Activated naive CD8-positive, alpha-beta T cell treated with anti-CD3 and anti-CD28 coated beads for 36 hours (primary cell): ENCODE measurements at regions not wholly inside any gene's neighbourhood (a gene's known extent, or its start where the extent isn't known, plus 50 kb on each side); places are given as distances from the start of the nearest gene placed in this dataset.
"Not testable (repeated sequence)": the region's sequence is repeated elsewhere in the genome, so short reads cannot be mapped to it uniquely, and the experiment has no call there.

Source experiments
- DNase-seq: peaks from one replicate; pipeline ENCODE4 v3.0.0; 2021
- H3K27ac Mint-ChIP-seq: one replicate; pipeline ENCODE4 v1.8.0; 2022; ENCODE audit warnings: mild to moderate bottlenecking, moderate library complexity, mixed read lengths
- H3K27me3 Mint-ChIP-seq: one replicate; pipeline ENCODE4 v1.8.0; 2022; ENCODE audit warnings: mild to moderate bottlenecking, mixed read lengths
- H3K36me3 Mint-ChIP-seq: one replicate; pipeline ENCODE4 v1.8.0; 2021; ENCODE audit warnings: mild to moderate bottlenecking, mixed read lengths
- H3K4me1 Mint-ChIP-seq: one replicate; pipeline ENCODE4 v1.8.0; 2021; ENCODE audit warnings: mixed read lengths
- H3K4me3 Mint-ChIP-seq: one replicate; pipeline ENCODE4 v1.8.0; 2022; ENCODE audit warnings: mild to moderate bottlenecking, moderate library complexity, mixed read lengths
- H3K9me3 Mint-ChIP-seq: one replicate; pipeline ENCODE4 v1.8.0; 2022; ENCODE audit warnings: mixed read lengths

DNA sequence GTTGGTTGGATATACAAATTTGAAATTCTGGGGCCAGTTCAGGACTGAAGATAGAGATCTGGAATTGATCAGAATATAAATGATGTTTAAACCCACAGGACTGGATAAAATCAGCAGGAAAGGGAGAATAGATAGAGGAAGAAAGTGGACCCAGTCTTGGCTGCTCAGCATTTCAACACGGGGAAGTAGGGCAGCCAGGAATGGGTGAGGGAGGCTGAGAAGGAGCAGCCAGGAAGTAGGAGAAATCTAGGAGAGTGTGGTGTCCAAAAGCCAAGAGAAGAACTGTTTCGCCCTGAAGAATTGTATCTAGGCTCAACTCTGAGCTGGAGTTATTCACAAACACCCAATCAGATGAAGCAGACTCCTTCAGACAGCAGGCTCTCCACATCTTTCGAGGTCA lies 197.9 kb downstream of the CDCA7 start:
- peaks cover 18% of the 10 kb centered on the region for H3K27me3 Mint-ChIP-seq
- H3K27ac Mint-ChIP-seq = no peak overlapping the region
- no peak for DNase-seq
- H3K9me3 Mint-ChIP-seq = peaks cover 2% of the 10 kb centered on the region
- H3K4me1 Mint-ChIP-seq = no peaks in the 10 kb centered on the region
- no peak overlapping the region for H3K4me3 Mint-ChIP-seq
- no peaks in the 10 kb centered on the region for H3K36me3 Mint-ChIP-seq

DNA sequence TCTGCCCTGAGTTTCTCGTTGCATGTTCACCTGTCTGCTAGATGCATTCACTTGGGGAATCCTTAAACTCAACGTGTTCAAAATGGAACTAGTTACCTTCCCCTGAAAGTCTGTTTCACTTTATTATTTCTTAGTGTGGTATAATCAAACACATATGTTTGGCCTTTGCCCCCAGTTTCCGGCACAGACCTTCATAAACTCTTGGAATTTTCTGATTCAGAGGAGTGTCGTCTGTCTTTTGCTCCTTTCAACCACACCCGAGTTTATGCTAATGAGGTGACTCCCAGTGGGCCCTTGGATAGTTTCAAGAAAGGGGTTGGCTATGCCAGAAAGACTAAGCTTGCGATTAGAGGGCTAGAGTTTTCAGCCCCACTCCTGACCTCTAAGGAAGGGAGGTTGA lies 198.9 kb downstream of the CDCA7 start:
- DNase-seq = no peak
- peaks cover 18% of the 10 kb centered on the region for H3K27me3 Mint-ChIP-seq
- H3K27ac Mint-ChIP-seq = no peak overlapping the region
- peaks cover 2% of the 10 kb centered on the region for H3K9me3 Mint-ChIP-seq
- no peaks in the 10 kb centered on the region for H3K36me3 Mint-ChIP-seq
- H3K4me1 Mint-ChIP-seq = no peaks in the 10 kb centered on the region
- H3K4me3 Mint-ChIP-seq = no peak overlapping the region

DNA sequence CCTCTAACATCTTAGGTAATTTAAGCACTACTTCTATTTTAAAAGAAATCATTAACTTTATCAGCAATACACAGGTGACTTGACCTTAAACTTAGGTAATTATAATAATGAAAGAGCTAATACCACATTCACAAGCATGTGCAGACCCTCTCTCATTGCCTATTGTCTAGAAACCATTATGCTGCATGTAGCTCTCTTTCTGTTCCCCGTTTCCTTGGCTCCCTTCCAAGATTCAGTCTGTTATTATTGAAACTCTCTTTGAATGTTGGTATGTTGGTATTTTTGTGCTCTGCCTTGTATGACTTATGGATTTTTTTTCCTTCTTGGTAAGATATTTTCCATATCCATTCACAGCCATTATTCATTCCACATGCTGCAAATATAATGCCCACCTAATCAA lies 201.2 kb downstream of the CDCA7 start:
- Mint-ChIP-seq H3K27ac (no peak overlapping the region), H3K4me1 (no peaks in the 10 kb centered on the region), H3K4me3 (no peak overlapping the region), H3K27me3 (peaks cover 19% of the 10 kb centered on the region), H3K36me3 (no peaks in the 10 kb centered on the region), H3K9me3 (no peaks in the 10 kb centered on the region)
- no peak for DNase-seq

DNA sequence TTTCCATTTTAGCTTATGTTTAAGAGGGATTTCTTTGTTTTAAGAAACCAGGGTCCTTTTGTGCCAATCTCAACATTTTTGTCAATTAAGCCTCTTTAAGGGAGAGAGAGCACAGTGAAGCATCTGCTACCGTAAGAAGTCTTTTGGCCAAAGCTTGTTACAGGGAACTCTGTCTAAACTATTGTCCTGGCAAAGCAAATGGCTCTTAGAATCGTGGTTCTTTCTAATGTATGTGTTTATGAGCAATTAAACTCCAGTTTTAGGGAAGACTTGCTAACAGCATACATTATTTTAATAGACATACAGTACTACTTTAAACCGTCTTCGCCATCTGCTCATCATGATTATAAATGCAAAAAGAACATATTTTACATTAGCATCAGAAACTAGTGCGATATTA lies 202.1 kb downstream of the CDCA7 start:
- Mint-ChIP-seq H3K36me3 (no peaks in the 10 kb centered on the region), H3K4me1 (no peaks in the 10 kb centered on the region), H3K9me3 (peaks cover under 1% of the 10 kb centered on the region), H3K27me3 (peaks cover 19% of the 10 kb centered on the region), H3K4me3 (no peak overlapping the region), H3K27ac (no peak overlapping the region)
- DNase-seq = no peak

DNA sequence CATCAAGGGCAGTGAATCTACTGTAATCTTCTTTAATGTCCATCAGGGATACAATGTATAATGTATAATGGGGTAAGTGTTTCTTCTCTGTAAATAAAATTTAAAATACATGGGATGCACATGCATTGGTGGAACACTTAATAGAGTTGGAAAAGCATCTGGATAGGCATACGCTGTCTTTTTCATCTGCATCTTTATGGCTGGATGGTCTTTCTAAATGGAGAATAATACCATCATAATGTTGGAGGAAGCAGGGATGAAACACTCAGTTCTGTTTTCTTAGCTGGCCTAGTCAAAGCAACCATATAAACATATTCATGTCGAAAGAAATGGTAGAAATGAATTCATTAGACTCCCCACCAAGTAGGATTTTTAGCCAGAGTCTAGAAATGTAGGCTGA lies 202.8 kb downstream of the CDCA7 start:
- H3K9me3 Mint-ChIP-seq = peaks cover 4% of the 10 kb centered on the region
- H3K36me3 Mint-ChIP-seq = no peaks in the 10 kb centered on the region
- H3K4me1 Mint-ChIP-seq = no peaks in the 10 kb centered on the region
- H3K27me3 Mint-ChIP-seq = peaks cover 22% of the 10 kb centered on the region
- no peak overlapping the region for H3K27ac Mint-ChIP-seq
- no peak overlapping the region for H3K4me3 Mint-ChIP-seq
- DNase-seq = no peak

DNA sequence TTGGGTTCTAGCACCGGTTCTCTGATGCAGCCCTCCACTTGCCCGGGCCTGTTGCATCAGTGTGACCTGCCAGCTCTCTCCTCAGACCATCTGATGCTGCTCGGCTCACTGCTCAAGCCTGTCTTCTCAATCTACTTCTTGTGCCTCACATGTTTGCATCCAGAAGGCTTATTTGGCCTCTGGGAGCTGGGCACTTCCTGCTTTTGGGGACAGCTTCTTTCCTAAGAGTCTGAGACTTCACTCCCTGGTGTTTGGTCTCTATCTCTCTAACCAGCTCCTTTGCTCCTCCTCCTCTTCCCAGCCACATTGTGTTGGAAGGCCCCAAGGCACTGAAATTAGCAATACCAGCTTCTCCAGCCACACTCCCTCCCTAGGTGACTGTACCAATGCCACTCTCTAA lies 212.8 kb downstream of the CDCA7 start:
- peaks cover 2% of the 10 kb centered on the region for H3K4me1 Mint-ChIP-seq
- no peak overlapping the region for H3K27ac Mint-ChIP-seq
- H3K36me3 Mint-ChIP-seq = peaks cover 3% of the 10 kb centered on the region
- peaks cover 27% of the 10 kb centered on the region for H3K27me3 Mint-ChIP-seq
- H3K9me3 Mint-ChIP-seq = peaks cover 6% of the 10 kb centered on the region
- no peak overlapping the region for H3K4me3 Mint-ChIP-seq
- DNase-seq = no peak

DNA sequence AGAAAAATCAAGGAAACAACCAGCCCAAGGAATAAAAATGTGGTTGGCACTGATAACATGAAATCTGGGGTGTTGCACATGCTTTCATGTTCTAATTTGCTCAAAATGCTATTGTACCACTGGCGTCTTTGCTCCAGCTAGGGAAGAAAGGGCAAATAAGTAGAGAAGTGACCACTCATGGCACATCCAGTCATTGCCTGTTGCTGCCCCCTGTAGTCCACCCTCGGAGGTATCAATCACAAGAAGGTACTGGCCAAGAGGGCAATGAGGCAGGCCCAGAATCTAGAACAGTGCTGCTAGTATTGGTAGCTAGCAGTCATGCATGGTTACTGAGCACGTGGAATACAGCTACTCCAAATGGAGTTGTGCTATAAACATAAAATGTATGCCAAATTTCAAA lies 213.4 kb downstream of the CDCA7 start:
- Mint-ChIP-seq H3K27me3 (peaks cover 22% of the 10 kb centered on the region), H3K27ac (no peak overlapping the region), H3K36me3 (peaks cover 3% of the 10 kb centered on the region), H3K4me1 (peaks cover 2% of the 10 kb centered on the region), H3K9me3 (peaks cover 2% of the 10 kb centered on the region), H3K4me3 (no peak overlapping the region)
- DNase-seq = no peak

DNA sequence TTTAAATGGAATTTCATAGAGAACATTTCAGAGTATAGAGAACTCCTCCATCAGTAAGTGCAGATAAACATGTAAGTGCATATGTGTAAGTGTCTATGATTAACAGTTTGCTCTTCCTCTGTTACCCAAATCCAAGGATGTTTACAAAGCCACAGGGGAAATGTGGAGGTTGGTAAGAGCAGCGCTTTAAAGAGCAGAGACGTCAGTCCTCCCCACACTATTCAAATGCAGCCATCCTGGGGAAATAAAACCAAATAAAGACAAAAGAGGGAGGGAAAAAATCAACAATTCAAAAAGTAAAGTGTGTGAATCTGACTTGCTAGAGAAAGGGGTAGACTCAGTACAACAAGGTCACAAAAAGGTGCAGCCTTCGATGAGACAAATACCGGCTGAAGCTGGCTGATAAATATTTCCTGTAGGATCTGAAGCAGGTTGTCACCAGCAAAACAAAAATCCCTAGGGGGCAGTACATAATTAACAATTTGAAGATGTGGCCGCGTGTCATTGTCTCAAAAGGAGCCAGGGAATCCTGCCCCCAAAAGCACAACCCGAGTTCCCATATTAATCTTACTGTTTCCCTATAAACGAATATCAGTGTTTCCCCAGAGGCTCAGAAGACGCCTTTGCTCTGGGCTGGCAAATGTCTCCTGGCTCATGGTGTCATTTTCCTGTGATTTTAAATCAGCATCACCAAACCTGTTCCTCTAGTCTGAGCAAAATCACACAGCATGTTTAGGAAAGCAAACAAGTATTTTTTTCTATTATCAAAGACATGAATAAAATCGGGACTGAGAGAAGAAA lies 216.5 kb downstream of the CDCA7 start:
- DNase-seq = no peak
- no peaks in the 10 kb centered on the region for H3K9me3 Mint-ChIP-seq
- no peak overlapping the region for H3K4me3 Mint-ChIP-seq
- peaks cover 20% of the 10 kb centered on the region for H3K27me3 Mint-ChIP-seq
- H3K36me3 Mint-ChIP-seq = no peaks in the 10 kb centered on the region
- peaks cover 2% of the 10 kb centered on the region for H3K4me1 Mint-ChIP-seq
- H3K27ac Mint-ChIP-seq = no peak overlapping the region

DNA sequence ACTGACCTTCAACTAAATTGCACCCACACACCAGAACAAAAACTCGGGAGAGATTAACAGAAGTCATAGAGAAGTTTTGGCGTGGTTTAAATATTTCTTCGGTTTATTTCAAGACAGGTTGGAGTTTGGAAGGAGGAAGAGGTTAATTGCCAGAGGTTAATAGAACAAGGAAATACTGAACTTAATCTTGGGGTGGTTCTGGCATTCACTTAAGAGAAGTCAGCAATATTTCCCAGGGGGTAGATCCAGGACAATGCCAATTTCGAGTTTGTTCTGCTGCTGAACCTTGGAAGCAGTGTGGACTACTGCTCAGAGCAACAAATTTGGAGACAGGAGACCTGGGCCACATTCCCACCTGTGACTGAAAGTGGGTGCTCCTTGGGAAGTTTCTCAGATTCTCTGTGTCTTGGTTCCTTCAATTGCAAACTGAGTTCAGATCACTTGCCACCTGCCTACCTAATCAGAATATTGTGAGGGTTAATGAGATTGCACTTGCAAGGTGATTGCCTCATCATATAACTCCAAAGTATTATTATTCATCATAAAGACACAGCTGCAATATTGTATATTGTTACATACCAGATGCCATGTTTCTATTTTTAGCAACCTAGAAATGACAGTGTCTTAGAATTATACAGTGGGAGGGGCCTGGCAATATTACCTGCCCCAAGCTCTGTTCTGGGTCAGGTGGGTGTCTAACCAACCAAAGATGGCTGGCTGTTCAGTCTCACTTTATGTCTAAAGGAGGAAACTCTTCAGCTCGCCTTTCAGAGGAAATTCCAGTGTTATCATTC lies 217.4 kb downstream of the CDCA7 start:
- Mint-ChIP-seq H3K36me3 (no peaks in the 10 kb centered on the region), H3K4me1 (peaks cover 2% of the 10 kb centered on the region), H3K27ac (no peak overlapping the region), H3K4me3 (no peak overlapping the region), H3K9me3 (no peaks in the 10 kb centered on the region), H3K27me3 (peaks cover 20% of the 10 kb centered on the region)
- DNase-seq = no peak

DNA sequence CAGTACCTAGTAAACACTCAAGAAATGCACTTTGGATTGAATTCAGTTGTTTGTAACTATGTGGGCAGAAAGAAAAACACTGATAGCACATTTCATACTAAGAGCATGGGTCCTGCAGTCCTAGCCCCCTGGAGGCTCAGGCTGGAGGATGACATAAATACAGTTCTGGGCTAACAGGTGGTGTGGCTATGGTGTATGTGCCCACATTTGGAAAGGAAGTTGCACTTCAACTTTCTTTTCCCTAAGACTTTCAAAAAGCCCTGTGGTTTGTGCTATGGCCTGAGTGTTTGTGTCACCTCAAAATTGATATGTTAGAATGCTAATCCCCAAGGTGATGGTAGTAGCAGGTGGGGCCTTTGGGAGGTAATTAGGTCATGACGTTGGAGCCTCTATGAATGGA lies 218.2 kb downstream of the CDCA7 start:
- Mint-ChIP-seq H3K4me1 (peaks cover 2% of the 10 kb centered on the region), H3K4me3 (no peak overlapping the region), H3K9me3 (no peaks in the 10 kb centered on the region), H3K27ac (no peak overlapping the region), H3K27me3 (peaks cover 16% of the 10 kb centered on the region), H3K36me3 (no peaks in the 10 kb centered on the region)
- no peak for DNase-seq

DNA sequence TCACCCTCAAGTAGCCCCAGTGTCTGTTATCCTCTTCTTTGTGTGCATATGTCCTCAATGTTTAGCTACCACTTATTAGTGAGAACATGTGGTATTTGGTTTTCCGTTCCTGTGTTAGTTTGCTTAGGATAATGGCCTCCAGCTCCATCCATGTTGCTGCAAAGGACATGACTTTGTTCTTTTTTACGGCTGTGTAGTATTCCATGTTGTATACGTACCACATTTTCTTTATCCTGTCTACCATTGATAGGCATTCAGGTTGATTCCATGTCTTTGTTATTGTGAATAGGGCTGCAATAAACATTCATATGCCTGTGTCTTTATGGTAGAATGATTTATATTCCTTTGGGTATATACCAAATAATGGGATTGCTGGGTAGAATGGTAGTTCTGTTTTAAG lies 219.1 kb downstream of the CDCA7 start:
- H3K4me1 Mint-ChIP-seq, H3K36me3 Mint-ChIP-seq, H3K4me3 Mint-ChIP-seq, DNase-seq, H3K9me3 Mint-ChIP-seq, H3K27ac Mint-ChIP-seq: not testable (repeated sequence)
- H3K27me3 Mint-ChIP-seq = peaks cover 16% of the 10 kb centered on the region

DNA sequence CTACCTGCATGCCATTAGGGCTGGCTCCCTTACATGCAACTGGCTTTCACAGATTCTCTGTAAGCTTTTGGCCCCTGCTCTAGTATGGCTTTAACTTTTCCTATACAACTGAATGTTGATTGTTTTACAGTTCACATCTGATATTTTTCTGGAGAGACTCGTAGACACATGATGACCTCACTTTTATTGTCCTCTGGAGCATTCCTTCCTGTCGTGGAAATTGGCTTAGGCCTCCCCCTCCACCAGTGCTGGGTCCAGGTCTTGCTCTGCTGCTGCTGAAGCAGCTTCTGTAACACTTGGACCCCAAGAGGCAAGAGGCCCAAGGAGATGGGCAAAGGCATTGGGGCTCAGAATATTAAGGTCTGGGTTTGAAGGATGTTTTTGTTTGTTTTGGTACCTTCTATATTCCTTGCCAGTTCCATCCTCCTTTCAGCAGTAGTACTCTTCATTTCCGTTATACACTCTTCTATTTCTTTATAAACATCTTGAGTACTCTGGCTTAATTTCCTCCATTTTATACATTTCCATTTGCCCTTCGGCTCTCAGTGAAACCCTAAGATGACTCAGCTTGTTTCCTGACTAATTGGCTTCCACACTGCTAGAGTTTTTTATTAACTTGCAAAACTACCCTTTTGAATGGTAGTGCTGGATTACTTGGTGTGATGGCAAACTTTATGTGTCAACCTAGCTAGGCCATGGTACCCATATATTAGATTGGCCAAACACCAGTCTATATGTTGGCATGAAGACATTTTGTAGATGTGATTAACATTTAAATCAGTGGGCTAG lies 219.8 kb downstream of the CDCA7 start:
- Mint-ChIP-seq H3K9me3 (no peaks in the 10 kb centered on the region), H3K27me3 (peaks cover 16% of the 10 kb centered on the region), H3K27ac (no peak overlapping the region), H3K4me1 (peaks cover 2% of the 10 kb centered on the region), H3K36me3 (no peaks in the 10 kb centered on the region), H3K4me3 (no peak overlapping the region)
- no peak for DNase-seq

DNA sequence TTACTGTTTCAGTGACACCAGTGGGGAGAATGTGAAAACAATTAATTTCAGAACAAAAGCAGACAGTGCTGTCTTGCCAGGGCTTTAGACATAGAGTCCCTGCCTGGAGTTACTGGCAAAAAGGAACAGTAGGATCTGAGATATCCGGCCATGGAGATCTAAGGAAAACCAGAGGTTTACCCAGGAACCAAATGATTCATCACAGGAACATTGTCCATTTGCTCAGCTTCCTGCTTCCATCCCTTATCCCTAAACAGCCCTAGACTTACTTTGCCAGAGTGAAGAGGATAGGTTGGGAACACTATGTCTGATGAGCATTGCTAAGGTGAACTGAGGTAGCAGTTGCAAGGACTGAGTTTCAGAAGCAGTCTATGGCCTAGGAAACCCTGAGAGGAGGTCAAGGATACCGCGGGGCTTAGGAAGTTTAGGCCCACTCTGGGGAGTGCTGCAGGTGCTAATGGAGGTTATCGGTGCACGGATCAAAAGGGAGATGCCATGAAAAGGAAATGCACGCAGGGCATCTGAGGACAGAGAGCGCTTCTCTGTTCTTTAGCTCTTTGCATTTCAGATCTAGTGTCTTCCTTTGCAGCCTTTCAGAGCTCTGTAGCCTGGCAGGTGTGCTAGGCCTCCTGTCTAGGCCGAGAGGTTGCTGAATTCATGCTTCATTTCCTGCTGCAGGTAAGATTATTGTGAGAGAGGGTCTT lies 223.9 kb downstream of the CDCA7 start:
- no peak overlapping the region for H3K27ac Mint-ChIP-seq
- H3K27me3 Mint-ChIP-seq = no peaks in the 10 kb centered on the region
- H3K36me3 Mint-ChIP-seq = no peaks in the 10 kb centered on the region
- no peak for DNase-seq
- H3K4me1 Mint-ChIP-seq = no peaks in the 10 kb centered on the region
- no peak overlapping the region for H3K4me3 Mint-ChIP-seq
- no peaks in the 10 kb centered on the region for H3K9me3 Mint-ChIP-seq

DNA sequence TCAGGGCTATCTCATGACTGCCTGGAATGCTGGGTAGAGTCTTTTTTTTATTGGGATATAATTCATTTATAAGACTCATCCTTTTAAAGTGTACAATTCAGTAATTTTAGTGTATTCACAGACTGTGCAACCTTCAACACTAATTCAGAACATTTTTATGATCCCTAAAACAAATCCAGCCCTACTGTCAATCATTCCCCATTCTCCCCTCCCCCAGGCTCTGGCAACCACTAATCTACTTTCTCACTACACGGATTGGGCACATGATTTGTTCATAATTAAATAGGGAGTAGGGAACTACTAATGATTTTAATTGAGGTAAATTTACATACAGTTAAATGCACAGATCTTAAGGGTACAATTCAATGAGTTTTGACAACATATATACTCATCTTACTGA lies 225.7 kb downstream of the CDCA7 start:
- Mint-ChIP-seq H3K4me3 (no peak overlapping the region), H3K27ac (no peak overlapping the region), H3K4me1 (no peaks in the 10 kb centered on the region), H3K27me3 (no peaks in the 10 kb centered on the region), H3K9me3 (no peaks in the 10 kb centered on the region), H3K36me3 (no peaks in the 10 kb centered on the region)
- no peak for DNase-seq

DNA sequence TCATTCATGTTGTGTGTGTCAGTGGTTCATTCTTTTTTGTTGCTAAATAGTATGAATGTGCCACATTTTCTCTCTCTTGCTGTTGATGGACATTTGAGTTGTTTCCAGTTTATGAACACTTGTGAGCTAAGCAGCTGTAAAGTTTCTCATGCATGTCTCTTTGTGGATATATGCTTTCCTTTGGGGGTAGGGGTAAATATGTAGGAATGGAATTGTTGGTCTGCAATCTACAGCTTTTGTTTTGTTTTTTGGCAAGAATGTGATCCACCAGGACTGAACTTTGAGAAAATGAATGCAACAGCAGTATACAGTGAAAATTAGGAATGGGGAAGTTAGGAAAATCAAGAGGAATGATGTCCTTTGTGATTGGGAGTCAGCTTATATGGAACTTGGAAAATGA lies 226.3 kb downstream of the CDCA7 start:
- Mint-ChIP-seq H3K4me3 (no peak overlapping the region), H3K36me3 (no peaks in the 10 kb centered on the region), H3K27me3 (no peaks in the 10 kb centered on the region), H3K27ac (no peak overlapping the region), H3K4me1 (no peaks in the 10 kb centered on the region), H3K9me3 (no peaks in the 10 kb centered on the region)
- DNase-seq = no peak
